NT2/D1 (cell line): ENCODE measurements at regions not wholly inside any gene's neighbourhood (a gene's known extent, or its start where the extent isn't known, plus 50 kb on each side); places are given as distances from the start of the nearest gene placed in this dataset.

Source experiments
- YY1 ChIP-seq: IDR thresholded peaks from 2 replicates; pipeline ENCODE4 v1.6.1; 2011; ENCODE audit not compliant: insufficient read length, insufficient read depth
- ZNF274 ChIP-seq: IDR thresholded peaks from 2 replicates; pipeline ENCODE4 v1.6.1; 2011; ENCODE audit warnings: mild to moderate bottlenecking, low read depth, low read length

DNA sequence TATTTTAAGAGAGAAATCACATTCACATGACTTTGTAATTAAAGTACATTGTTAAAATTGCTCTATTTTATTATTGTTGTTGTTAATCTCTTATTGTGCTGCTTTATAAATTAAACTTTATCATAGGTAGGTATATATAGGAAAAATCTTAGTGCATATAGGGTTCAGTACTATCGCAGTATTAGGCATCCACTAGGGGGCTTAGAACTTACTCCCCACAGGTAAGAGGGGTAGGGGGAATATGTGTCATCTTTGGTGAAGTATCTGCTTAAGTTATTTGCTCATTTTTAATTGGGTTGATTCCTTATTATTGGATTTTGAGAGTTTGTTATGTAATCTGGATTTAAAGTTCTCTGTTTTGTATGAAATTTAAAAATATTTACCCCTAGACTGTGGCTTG lies 385.2 kb downstream of the DUSP10 start:
- TF ChIP-seq ZNF274, result no peak
- TF ChIP-seq YY1, result no peak
